PFSK-1 (cell line): ENCODE measurements at regions not wholly inside any gene's neighbourhood (a gene's known extent, or its start where the extent isn't known, plus 50 kb on each side); places are given as distances from the start of the nearest gene placed in this dataset.

Source experiments
- POLR2AphosphoS5 ChIP-seq: IDR thresholded peaks from 2 replicates; pipeline ENCODE4 v1.6.1; 2012; ENCODE audit warnings: low read depth, mild to moderate bottlenecking, control low read depth, low read length, moderate library complexity
- SIN3A ChIP-seq: IDR thresholded peaks from 2 replicates; pipeline ENCODE4 v1.6.1; 2012; ENCODE audit warnings: mild to moderate bottlenecking, low read length, moderate library complexity, borderline replicate concordance; ENCODE audit not compliant: insufficient read depth
- TAF1 ChIP-seq: IDR thresholded peaks from 2 replicates; pipeline ENCODE4 v1.6.1; 2012; ENCODE audit warnings: low read length, control low read depth, borderline replicate concordance; ENCODE audit not compliant: insufficient read depth
- TF ChIP-seq, protein P1 (sequence below), 2 experiments: IDR thresholded peaks; 2 replicates each; pipeline versions ENCODE4 v1.6.1 to v1.8.0; 2011 to 2012; ENCODE audit warnings: low read depth in 2 of 2, low read length in 2 of 2, control low read depth in 1 of 2, inconsistent platforms in 1 of 2, mild to moderate bottlenecking in 1 of 2, moderate library complexity in 1 of 2; ENCODE audit not compliant: insufficient read depth in 1 of 2

GRCh38 chr11:134906356-134906955 lies 494.4 kb upstream of the B3GAT1 start:
- TF ChIP-seq TAF1 (no peak), POLR2AphosphoS5 (no peak), SIN3A (no peak)
- TF ChIP-seq, protein P1, sequence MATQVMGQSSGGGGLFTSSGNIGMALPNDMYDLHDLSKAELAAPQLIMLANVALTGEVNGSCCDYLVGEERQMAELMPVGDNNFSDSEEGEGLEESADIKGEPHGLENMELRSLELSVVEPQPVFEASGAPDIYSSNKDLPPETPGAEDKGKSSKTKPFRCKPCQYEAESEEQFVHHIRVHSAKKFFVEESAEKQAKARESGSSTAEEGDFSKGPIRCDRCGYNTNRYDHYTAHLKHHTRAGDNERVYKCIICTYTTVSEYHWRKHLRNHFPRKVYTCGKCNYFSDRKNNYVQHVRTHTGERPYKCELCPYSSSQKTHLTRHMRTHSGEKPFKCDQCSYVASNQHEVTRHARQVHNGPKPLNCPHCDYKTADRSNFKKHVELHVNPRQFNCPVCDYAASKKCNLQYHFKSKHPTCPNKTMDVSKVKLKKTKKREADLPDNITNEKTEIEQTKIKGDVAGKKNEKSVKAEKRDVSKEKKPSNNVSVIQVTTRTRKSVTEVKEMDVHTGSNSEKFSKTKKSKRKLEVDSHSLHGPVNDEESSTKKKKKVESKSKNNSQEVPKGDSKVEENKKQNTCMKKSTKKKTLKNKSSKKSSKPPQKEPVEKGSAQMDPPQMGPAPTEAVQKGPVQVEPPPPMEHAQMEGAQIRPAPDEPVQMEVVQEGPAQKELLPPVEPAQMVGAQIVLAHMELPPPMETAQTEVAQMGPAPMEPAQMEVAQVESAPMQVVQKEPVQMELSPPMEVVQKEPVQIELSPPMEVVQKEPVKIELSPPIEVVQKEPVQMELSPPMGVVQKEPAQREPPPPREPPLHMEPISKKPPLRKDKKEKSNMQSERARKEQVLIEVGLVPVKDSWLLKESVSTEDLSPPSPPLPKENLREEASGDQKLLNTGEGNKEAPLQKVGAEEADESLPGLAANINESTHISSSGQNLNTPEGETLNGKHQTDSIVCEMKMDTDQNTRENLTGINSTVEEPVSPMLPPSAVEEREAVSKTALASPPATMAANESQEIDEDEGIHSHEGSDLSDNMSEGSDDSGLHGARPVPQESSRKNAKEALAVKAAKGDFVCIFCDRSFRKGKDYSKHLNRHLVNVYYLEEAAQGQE (IDR thresholded peaks at IDR 0.05; ENCODE audit: insufficient read depth in 1 of 2, low read depth in 2 of 2, low read length in 2 of 2) = no peak
